Hematopoietic multipotent progenitor cell treated with erythropoietin and hydrocortisone succinate and interleukin-3 and kit ligand, for 8 days (in vitro differentiated cells): ENCODE measurements at regions not wholly inside any gene's neighbourhood (a gene's known extent, or its start where the extent isn't known, plus 50 kb on each side); places are given as distances from the start of the nearest gene placed in this dataset.
"Not testable (repeated sequence)": the region's sequence is repeated elsewhere in the genome, so short reads cannot be mapped to it uniquely, and the experiment has no call there.

ENCODE experiments used
- DNase-seq: peaks from one replicate; pipeline ENCODE4 v3.0.0-alpha.2; 2015

DNA sequence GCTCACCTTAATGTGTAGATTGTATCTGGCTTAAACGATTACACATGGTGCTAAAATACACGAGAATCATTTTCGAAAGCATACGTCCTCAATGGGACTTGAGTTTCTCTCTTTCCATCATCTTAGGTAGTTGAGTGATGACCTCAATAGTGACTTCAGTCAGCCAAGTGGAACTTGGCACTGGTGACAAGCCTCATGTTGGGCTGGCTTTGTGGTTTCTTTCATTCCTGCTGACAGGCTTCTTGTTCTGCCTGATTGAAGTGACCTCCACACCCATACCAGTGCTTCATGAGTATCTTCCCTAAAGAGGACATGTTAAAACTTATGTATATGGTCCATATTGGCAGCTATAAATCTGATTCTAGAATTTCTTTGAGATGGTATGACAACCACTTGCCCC, 159.1 kb upstream of the WDR1 start:
- no peak for DNase-seq

DNA sequence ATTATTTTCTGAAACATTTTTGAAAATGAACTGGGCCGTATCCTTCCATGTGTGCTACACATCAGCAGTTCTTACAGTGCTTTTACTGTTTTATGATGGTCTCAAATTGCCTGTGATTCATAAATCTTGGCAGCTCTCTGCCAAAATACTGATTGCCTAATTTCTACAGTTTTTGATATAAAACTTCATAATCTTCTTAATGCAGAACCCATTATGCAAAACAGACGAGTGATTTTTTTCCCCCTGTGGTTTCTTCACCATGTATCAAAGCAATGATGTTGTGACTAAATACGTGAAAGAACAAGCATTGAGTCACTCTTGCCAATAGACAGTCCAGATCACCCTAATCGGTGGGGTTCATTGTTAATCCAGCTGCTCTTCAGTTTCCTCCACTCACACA, 156.4 kb upstream of the WDR1 start:
- no peak for DNase-seq

GRCh38 chr4:10272511-10272910, 155.9 kb upstream of the WDR1 start:
- no peak for DNase-seq

- no peak for DNase-seq
Observed at GRCh38 chr4:10267066-10267465, 150.5 kb upstream of the WDR1 start.

DNA sequence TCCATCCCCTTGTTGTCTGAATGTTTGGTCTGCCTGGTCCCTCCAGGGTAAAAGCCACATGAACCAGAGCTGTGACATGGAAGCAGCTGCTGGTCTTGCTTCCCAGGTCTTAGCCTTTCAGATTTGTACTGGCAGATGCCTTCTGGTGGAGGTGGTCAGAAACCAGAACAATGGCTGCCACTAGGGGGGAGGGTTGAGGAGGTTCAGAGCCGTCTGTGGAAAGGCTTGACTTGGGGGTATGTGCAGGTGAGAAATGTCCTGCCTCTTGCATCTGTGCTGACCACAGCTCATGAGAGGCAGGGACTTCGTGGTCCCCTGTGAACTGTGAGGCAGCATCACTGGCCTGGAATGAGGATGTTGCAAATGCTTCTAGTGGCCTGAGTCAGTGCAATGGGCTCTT, 144.2 kb upstream of the WDR1 start:
- no peak for DNase-seq

- DNase-seq = no peak
Observed at GRCh38 chr4:10259976-10260375, 143.4 kb upstream of the WDR1 start.

DNA sequence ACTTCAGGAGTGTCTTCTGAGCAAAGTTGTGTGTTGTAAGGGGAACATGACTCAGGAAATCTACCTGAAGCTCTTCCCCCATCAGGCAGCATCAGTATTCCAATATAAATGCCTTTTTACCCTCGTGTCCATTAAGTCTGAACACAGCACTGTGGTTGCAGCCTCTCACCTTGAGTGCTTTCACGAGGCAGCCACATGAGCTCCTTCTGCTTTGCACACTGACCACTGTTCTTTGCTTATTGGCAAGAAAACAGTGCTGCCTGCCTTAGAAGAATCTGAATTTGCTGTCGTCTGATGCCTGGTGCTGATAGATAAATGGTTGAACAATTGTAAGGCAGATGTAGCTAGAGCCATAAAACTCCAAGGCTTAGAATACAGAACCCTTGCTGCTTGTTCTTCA, 139.6 kb upstream of the WDR1 start:
- no peak for DNase-seq

DNA sequence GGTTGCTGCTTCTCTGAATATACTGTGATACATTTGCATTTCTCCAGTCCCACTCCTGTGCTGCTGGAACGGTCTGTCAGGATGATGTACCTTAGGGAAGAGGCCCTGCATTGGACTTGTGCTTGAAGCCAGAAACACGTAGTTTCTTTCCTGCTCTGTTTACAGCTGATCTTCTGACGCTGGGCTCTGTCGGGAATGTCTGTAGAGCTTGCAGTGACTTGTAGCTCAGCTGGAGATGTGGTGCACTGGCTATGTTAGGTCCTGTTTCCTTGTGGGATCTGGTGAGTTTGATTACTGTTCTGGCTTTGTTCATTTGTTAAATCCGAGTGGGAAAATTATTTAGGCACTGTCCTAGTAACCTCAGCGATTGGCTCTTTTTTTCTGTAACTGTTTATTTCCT, 137.2 kb upstream of the WDR1 start:
- no peak for DNase-seq

GRCh38 chr4:10245751-10246150, 129.2 kb upstream of the WDR1 start:
- peak; percentile 0 for DNase-seq

DNA sequence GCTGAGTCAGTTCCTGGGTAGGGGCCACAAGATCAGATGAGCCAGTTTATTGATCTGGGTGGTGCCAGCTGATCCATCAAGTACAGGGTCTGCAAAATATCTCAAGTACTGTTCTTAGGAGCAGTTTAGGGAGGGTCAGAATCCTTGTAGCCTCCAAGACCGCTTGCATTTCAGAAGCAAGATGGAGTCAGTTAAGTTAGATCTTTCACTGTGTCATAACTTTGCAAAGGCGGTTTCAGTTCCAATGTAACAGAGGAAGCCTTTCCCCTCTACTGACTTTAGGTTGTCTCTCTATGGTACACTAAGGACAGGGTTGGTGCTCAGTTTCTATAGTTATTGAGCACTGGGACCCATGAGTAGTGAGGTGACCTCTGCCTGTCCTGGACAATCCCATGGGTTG, 127.3 kb upstream of the WDR1 start:
- DNase-seq = peak; percentile 0

DNA sequence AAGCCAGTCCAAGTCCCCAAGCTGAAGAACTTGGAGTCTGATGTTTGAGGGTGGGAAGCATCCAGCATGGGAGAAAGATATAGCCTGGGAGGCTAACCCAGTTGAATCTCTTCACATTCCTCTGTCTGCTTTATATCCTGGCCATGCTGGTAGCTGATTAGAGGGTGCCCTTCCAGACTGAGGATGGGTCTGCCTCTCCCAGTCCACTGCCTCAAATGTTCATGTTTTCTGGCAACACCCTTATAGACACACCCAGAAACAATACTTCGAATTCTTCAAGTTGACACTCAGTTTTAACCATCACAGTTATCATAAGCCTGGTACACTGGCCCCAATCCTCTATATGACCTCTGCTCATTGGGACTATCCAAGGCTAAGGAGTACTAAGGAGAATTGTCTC, 124.1 kb upstream of the WDR1 start:
- DNase-seq = no peak

GRCh38 chr4:10239982-10240654, 123.5 kb upstream of the WDR1 start:
- peak; percentile 90 for DNase-seq

DNA sequence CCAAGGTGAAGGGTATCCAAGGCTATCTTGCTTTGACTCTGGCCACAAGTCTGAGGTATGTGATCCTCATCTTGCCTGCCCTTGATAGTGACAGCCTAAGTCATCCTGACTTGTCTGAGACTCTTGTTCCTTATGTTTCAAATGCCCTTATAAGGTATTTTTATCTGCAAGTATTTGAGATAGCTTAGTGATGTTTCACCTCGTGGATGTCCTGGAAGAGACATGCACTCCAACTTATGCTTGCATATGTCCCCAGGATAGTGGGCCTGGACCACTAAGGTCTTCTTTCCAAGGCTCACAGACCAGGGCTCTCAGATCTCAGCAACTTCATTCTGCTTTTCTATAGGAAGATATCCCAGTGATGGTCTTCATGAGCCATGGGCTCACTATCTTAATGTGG, 120.5 kb upstream of the WDR1 start:
- DNase-seq = peak; percentile 0

DNA sequence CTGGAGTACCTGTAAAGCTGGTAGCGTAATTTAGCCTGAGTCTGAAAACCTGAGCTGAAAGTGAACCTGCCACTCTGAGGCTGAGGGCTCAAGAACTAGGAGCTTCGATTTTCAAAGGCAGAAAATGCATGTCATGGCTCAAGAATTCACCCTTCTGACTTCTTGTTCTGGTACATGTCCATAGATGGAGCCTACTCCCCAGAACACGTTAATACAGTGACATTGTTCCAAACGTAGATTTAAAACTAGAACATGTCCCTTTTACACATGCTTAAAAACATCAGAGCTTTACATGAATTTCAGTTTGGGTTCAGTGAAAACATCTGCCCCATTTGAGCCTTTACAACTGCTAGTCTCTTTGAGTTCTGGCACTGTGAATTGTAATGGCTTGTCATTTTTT, 115.5 kb upstream of the WDR1 start:
- no peak for DNase-seq

GRCh38 chr4:10226756-10227155, 110.2 kb upstream of the WDR1 start:
- DNase-seq = no peak

GRCh38 chr4:10225096-10225495, 108.5 kb upstream of the WDR1 start:
- DNase-seq = no peak

DNA sequence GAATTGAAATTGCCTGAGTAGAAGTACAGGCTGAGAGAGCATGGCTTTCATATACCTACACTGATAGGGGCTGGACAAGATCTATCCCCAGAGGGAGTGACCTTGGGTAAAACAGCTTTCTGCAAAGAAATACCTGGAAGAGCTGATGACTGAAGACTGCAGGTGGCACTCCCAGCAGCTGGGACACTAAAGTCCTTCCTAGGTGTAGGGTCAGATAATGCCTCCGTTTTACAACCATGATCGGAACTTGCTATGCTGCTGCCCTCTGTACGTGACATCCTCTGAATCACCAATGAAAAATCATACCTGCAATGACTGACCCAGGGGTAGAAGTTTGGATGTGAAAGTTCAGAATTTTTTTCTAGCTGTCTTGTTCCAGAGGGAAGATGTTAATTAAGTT, 107.2 kb upstream of the WDR1 start:
- no peak for DNase-seq

GRCh38 chr4:10213481-10213880, 96.9 kb upstream of the WDR1 start:
- not testable (repeated sequence) for DNase-seq

DNA sequence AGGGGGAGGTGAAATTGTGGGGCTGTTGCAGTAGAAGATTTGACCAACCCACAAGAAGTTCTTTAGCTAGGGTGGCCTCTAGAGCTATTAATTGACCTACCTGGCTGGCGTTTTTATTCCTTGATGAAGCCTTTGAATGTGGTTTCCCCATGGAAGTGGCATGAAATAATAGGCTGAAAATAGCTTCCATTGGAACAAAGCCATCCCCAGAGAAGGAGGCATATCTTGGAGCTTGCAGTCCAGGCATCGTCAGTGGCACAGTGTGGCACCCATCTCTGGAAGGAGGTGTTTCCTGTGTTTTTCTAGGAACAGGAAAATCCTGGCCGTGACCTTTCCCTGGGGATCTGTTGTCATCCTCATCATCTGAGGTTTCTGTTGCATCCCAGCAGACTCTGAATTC, 96.3 kb upstream of the WDR1 start:
- DNase-seq = no peak

GRCh38 chr4:10212400-10212799, 95.8 kb upstream of the WDR1 start:
- DNase-seq = no peak

DNA sequence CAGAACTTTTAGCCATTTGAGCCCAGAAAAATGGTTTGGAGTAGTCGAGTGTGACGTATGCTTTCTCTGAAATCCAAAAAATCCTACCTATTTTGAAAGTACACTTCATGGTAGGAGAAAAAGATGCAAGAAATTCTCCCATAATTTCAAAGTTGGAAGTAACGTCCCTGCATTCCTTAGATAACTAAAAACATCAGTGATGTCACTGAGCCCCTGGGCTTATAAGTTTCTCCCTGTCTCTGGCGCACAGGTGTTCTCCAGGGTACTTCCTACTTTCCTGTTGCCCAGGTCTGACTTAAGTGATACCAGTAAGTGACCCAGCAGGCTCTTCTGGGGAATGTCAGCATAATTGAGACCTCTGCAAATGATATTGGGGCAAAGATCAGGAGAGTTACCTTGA, 90.5 kb upstream of the WDR1 start:
- DNase-seq = peak; percentile 0

GRCh38 chr4:10205223-10205622, 88.6 kb upstream of the WDR1 start:
- no peak for DNase-seq

DNA sequence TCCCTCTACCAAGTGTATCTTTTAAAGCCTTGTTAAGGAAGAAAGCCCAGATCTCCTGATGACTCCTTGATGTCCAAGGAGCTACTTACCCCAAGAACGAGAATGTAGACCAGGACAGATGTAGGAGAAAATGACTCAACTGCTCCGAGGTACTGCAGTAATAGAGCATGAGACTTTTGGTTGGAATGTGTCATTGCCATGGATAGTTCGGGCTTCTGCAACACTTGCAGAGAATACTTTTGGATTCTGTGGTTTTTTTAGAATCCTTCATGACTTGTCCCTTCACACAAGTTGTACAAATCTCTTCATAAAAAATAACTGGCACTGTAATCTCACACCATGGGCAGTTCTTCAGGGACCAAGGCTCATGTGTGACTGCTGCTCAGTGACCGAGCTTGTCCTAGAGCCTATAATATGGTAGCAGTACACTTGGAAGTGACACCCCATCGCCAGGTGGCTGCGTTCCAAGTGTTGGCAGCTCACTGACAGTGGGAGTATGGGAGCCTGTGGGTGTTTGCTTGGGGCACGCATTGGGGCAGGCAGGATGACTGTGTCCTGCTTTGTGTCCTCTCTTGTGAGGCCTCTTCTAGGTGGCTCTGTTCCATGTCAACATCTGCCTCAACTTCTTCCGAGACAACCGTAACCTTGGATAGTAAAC, 87.9 kb upstream of the WDR1 start:
- DNase-seq = peak; percentile 1

- peak; percentile 10 for DNase-seq
Observed at GRCh38 chr4:10203851-10204250, 87.3 kb upstream of the WDR1 start.
